ENCODE measurements at regions not wholly inside any gene's neighbourhood (a gene's known extent, or its start where the extent isn't known, plus 50 kb on each side); places are given as distances from the start of the nearest gene placed in this dataset.

- intact Hi-C loops (cut with micrococcal nuclease) = no loop called here
Observed at GRCh38 chr5:18032744-18033143, 398.5 kb downstream of the TAF11L14 start.

DNA sequence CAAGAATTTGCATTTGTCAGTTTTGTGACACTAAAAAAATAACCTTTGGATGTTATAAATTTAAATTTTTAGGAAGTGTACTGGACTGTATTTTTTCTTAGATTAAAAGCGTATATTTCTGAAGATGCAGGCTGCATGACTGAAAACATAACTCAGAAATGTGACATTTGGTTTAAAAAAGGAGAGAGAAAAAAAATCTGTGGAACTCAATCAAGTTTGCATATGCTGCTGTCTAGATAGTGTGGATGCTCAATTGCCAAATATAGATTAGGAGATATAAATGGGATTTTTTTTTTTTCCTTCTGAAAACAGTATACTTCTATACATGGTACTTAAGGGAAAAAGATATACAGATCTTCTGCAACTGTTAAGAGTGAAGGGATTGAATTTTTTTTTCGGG is 402.3 kb downstream of the TAF11L14 start:
- intact Hi-C loops (cut with micrococcal nuclease) = no loop called here

GRCh38 chr5:18037718-18038117 is 403.5 kb downstream of the TAF11L14 start:
- intact Hi-C loops (cut with micrococcal nuclease) = no loop called here

GRCh38 chr5:18043344-18043743 is 409.1 kb downstream of the TAF11L14 start:
- intact Hi-C loops (cut with micrococcal nuclease) = no loop called here

DNA sequence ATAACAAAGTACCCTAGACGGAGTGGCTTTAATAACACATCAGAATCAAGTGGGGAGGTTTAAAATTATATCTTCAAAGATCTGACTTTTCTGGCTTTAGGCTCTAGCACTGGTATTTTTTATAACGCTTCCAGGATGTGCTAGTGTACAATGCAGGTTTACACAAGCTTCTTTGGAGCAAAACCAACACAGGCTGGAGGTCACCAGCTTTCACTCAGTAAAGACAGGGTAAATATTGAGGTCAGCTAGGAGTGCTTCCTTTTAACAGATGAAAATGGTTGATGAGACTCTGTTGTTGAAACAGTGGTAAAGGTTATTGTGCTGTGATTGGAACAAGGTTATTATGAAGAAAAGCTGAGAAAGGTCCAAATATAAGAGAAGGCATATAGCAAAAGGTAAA is 414.2 kb downstream of the TAF11L14 start:
- intact Hi-C loops (cut with micrococcal nuclease) = no loop called here

DNA sequence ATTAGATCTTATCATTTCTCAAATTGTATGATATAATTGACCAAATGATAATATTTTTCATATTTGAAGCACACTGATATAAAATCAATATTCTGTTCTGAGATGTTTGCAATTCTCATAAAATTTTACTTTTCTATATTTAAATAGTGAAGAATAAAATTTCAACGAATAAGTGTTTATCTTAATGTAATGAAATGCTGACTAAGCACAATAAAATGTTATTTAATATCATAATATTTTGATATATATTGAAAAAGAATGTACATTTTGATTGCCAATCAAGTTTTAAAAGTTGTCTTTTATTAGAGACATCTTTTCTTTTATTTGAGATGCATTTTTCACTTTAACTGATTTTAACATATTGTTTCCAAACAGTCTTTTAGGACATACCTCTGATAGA is 416.1 kb downstream of the TAF11L14 start:
- intact Hi-C loops (cut with micrococcal nuclease) = no loop called here

GRCh38 chr5:18050776-18051175 is 416.5 kb downstream of the TAF11L14 start:
- intact Hi-C loops (cut with micrococcal nuclease) = no loop called here

GRCh38 chr5:18051953-18052352 is 417.7 kb downstream of the TAF11L14 start:
- intact Hi-C loops (cut with micrococcal nuclease) = no loop called here

DNA sequence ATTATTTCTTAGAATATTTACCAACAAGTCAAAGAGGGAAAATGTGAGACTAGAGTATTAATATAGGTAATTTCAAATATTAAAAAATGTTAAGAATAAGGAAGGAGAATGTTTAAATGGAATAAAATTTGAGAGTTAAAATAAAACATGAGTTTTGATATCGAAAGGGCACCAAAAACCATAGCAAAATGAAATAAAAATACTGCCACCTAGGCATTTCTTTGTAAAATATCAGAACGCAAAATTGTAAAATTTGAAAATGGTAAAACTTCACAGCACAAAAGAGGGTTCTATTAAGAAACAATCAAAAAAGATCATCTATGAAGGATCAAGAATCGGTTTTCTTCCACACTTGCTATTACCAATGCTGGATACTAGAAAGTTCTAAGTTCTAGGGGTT is 418.3 kb downstream of the TAF11L14 start:
- intact Hi-C loops (cut with micrococcal nuclease) = no loop called here

- intact Hi-C loops (cut with micrococcal nuclease) = no loop called here
Observed at GRCh38 chr5:18057725-18058124, 423.5 kb downstream of the TAF11L14 start.

DNA sequence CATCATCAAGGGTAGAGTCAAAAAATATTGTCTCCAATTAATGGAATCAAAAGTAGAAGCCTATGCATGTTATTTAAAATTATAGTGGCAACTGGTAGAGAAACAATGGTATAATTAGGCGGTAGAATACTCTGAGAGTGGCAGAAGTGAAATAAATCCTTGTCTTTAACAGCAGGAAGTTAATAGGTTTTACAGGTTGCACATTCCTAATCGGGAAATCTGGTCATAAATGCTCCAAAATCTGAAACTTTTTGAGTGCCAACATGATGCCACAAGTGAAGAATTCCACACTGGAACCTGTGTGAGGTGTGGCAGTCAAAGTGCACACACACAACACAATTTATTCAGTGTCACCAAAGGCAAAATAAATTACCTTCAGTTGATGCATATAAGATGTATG is 433.4 kb downstream of the TAF11L14 start:
- intact Hi-C loops (cut with micrococcal nuclease) = no loop called here

DNA sequence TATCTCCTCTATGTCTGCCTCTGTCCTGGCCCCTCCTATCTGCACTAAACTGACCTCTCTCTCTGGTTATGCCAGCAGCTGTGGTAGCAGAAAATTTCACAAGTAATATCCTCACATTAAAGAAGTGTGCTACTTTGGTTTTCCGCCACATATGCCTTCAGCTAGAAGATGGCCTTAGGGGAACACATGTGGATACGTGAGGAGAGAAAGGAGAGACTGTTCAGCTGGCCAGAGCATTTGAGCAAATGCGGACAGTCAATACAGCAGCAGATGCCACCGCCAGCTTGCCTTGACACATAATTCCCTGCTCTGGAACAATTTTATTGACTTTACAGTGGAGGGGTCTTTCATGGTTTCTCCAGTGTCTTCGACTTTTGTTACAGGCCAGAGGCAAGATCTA is 434.6 kb downstream of the TAF11L14 start:
- intact Hi-C loops (cut with micrococcal nuclease) = no loop called here

DNA sequence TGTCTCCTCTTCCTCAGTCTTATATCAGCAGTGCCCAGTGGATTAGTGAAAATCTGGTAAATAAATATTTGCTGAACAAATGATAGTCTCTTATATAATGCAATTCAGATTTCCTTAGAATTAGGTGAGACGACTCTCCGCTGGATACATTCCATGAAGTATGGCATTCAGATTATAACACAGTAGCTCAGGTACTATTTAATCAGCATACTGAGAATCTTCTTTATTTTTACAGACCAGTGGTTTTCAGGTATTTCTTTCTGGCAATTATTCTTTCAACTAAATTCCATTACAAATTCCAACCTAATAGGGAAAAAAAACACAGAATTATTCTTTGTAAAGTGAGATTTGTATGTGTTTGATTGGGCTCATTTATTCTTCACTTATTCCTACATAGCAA is 435.5 kb downstream of the TAF11L14 start:
- intact Hi-C loops (cut with micrococcal nuclease) = no loop called here

DNA sequence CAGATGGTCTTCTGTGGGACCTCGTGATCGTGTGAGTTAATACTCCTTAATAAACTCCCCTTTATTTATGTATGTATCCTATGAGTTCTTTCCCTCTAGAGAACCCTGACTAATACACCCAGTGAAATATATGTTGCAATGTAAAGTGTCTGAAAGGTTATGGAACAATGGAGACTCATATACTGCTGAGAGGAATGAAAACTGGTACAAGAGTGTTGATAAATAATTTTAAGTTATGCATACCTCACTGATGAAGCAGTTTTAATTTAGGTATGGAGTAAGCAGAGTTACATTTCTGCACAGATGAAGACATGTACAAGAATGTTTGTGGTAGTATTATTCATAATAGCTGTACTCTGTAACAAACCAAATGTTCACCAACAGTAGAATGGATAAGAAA is 438.3 kb downstream of the TAF11L14 start:
- intact Hi-C loops (cut with micrococcal nuclease) = no loop called here

DNA sequence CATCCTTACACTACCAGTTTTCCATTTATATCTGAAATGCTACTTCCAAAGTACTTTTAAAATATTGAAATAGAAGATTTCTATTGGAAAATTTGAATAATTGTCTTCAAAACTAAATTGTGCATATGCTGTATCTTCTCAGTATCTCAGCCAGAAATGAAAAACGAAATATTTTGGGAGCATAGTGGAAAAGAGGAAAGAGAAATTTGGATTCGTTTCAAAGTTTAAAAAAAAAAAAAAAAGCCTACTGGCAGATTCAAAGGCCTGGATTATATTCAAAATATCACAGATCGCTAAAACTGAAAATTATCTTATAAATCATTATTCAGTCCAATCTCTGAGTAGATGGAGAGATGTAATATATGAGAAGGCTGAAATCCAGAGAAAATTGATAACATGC is 440.7 kb downstream of the TAF11L14 start:
- intact Hi-C loops (cut with micrococcal nuclease) = no loop called here

- intact Hi-C loops (cut with micrococcal nuclease) = no loop called here
Observed at GRCh38 chr5:18078157-18078556, 443.9 kb downstream of the TAF11L14 start.

GRCh38 chr5:18079831-18080230 is 445.6 kb downstream of the TAF11L14 start:
- intact Hi-C loops (cut with micrococcal nuclease) = no loop called here

DNA sequence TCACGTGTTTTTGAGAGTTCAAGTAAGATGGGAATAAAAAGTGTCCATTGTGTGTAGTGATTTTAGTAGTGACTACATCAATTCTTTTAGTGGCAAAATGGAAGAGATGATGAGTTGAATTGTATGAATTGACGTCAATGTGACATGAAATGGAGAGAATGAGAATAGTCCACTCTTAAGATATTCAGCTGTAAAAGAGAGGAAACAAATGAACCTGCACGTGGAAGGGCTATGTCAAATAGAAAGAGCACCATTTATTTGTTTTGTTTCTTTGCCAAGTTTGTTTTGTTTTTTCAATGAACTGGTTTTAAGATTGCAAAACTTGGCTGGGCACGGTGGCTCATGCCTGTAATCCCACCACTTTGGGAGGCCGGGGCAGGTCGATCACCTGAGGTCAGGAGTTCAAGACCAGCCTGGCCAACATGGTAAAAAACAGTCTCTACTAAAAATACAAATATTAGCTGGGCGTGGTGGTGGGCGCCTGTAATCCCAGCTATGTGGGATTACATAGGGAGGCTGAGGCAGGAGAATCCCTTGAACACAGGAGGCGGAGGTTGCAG is 453.8 kb downstream of the TAF11L14 start:
- intact Hi-C loops (cut with micrococcal nuclease) = no loop called here

DNA sequence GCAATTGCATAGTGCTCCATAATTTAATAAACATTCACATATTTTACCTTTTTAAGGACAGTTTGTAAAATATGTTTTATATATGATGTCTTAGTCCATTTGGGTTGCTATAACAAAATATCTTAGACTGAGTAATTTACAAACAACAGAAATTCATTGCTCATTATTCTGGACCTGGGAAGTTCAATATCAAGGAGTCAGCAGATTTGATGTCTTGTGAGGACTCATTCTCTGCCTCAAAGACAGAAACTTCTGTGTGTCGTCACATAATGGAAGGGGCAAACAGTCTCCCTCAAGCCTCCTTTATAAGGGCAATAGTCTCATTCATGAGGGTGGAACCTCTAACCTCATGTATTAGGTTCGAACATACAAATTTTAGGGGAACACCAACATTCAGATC is 455.9 kb downstream of the TAF11L14 start:
- intact Hi-C loops (cut with micrococcal nuclease) = no loop called here

DNA sequence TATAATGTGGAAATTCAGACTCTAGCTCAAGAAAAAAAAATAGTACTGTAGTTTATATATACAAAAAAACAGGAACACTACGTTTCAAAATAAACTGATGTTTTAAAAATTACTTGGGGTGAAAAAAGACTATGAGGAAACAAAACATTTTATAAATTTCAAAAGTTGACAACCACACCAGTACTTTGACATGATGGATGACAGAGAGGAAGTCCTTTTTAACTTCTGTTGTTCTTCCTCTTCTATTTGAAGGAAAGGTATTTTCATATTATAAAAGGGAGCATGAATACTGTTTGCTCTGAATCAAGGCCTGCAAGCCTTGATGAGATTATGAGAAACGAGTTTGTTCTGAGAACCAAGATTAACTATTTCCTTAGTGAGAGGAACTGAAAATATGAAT is 456.9 kb downstream of the TAF11L14 start:
- intact Hi-C loops (cut with micrococcal nuclease) = no loop called here

- intact Hi-C loops (cut with micrococcal nuclease) = no loop called here
Observed at GRCh38 chr5:18091758-18092157, 457.5 kb downstream of the TAF11L14 start.

DNA sequence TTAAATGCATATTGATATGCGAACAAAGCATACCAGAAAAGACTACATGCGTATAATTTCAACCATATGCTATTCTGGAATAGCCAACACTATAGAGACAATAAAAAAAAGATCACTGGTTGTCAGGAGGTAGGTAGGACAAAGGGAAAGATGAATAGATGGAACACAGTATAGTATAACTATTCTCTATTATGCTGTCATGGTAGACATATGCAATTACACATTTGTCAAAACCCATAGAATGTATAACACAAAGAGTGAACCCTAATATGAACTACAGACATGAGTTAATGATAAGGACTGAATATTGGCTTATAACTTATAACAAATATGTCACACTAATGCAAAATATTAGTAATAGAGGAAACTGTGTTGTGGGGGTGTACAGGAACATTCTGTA is 460.8 kb downstream of the TAF11L14 start:
- intact Hi-C loops (cut with micrococcal nuclease) = no loop called here

DNA sequence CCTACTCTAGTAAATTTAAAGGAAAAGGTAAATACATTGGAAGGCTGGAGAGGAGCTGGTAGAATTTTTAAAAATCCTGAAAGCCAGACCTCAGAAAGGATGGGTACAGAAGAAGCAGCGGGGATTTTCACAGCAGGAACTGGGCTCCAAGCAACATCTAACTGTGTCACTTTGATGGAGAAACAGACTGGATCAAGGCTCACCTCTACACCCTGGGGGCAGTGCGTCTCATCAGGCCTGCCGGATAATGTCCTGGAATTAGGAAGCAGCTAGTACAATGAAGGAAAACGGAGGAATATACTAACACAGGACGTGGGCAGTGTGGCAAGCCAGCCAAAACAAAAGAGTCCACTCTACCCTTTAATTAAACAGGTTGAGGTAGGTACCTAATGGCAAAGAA is 463.6 kb downstream of the TAF11L14 start:
- intact Hi-C loops (cut with micrococcal nuclease) = no loop called here

DNA sequence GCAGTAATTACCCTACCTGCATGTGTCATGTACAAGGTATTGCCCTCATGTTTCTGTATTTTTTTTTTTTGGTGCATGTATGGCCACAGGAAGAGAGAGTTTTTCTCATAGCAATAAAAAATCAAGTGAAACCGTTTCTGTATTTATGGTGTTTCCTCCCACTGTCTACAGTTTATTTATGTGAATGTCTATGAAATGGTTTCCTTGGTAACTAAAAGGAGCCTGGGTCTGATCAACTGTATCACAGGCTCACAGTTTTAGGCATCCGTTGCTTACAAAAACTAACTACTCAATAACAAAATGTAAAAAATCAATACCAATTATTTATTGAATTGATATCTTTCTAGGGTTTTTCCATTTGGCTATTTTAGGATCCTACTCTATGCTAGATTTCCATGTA is 464.4 kb downstream of the TAF11L14 start:
- intact Hi-C loops (cut with micrococcal nuclease) = no loop called here
